Tibial nerve (tissue), 4 donors: ENCODE measurements at regions not wholly inside any gene's neighbourhood (a gene's known extent, or its start where the extent isn't known, plus 50 kb on each side); places are given as distances from the start of the nearest gene placed in this dataset.

Experiments
- DNase-seq, 2 donors: peaks; one replicate each; pipeline ENCODE4 v3.0.0-alpha.2; 2019; ENCODE audit warnings: low spot score in 2 of 2
- H3K27ac ChIP-seq, 4 donors: fragments of 200-600 bp; sonication (generic) in 3 of 4; one replicate each; pipeline ENCODE4 v1.5.1; 2017 to 2019; ENCODE audit warnings: mild to moderate bottlenecking in 1 of 4
- H3K27me3 ChIP-seq, 2 donors: fragments of 200-600 bp; sonication (generic) in 1 of 2; one replicate each; pipeline versions ENCODE4 v1.5.1 to v1.6.0; 2017 to 2019
- H3K36me3 ChIP-seq, 3 donors: fragments of 200-600 bp; sonication (generic); one replicate each; pipeline ENCODE4 v1.5.1; 2018 to 2019
- H3K4me1 ChIP-seq, 4 donors: fragments of 200-600 bp; sonication (generic) in 3 of 4; one replicate each; pipeline ENCODE4 v1.5.1; 2017 to 2019
- H3K4me3 ChIP-seq, 4 donors: fragments of 200-600 bp; sonication (generic) in 3 of 4; one replicate each; pipeline ENCODE4 v1.5.1; 2017 to 2019; ENCODE audit warnings: mild to moderate bottlenecking in 1 of 4, moderate library complexity in 1 of 4
- H3K9me3 ChIP-seq, 4 donors: fragments of 200-600 bp; sonication (generic) in 3 of 4; one replicate each; pipeline ENCODE4 v1.5.1; 2017 to 2019
- CTCF ChIP-seq, 5 experiments: fragments of 200-600 bp in 3 of 5; fragments of 450-650 bp in 2 of 5; sonication (generic) in 3 of 5; IDR thresholded peaks; one replicate each; pipeline ENCODE4 v1.5.1; 2016 to 2019; ENCODE audit warnings: antibody characterized with exemption in 5 of 5, mild to moderate bottlenecking in 3 of 5, moderate library complexity in 2 of 5
- EP300 ChIP-seq, 2 donors: sonication (generic); formaldehyde crosslinking; IDR thresholded peaks; one replicate each; pipeline ENCODE4 v1.6.1; 2017; ENCODE audit warnings: antibody characterized with exemption in 2 of 2, mild to moderate bottlenecking in 1 of 2
- POLR2A ChIP-seq, 2 donors: fragments of 450-650 bp; IDR thresholded peaks; one replicate each; pipeline ENCODE4 v1.6.1; 2017; ENCODE audit warnings: antibody characterized with exemption in 2 of 2, mild to moderate bottlenecking in 2 of 2, moderate library complexity in 2 of 2
- WGBS, 2 donors: methylation state at CpG; one replicate each; pipeline ENCODE4 v1.1.5; 2018; 5-methylcytosine and 5-hydroxymethylcytosine counted together

GRCh38 chr18:29434650-29435049, 1257.7 kb upstream of the CDH2 start:
- WGBS, 2 donors, result 48% methylated on average over 4 of the region's 4 CpGs
- no peaks in the 10 kb centered on the region for H3K36me3 ChIP-seq
- H3K4me1 ChIP-seq, result no peaks in the 10 kb centered on the region

GRCh38 chr18:29430416-29430815, 1253.5 kb upstream of the CDH2 start:
- Histone ChIP-seq H3K9me3 (peaks cover 0 to 8% (median 2%) of the 10 kb centered on the region in 4 donors), H3K4me3 (no peak overlapping the region), H3K27ac (no peak overlapping the region), H3K27me3 (no peaks in the 10 kb centered on the region), H3K4me1 (no peaks in the 10 kb centered on the region), H3K36me3 (no peaks in the 10 kb centered on the region)
- TF ChIP-seq CTCF (IDR thresholded peaks at IDR 0.05) (no peak), EP300 (IDR thresholded peaks at IDR 0.05) (no peak), POLR2A (IDR thresholded peaks at IDR 0.05) (no peak)
- no peak for DNase-seq

More at GRCh38 chr18:29434650-29435049, 1257.7 kb upstream of the CDH2 start:
- DNase-seq, result no peak
- H3K9me3 ChIP-seq, result peaks cover 0 to 5% (median 2%) of the 10 kb centered on the region in 4 donors
- H3K27ac ChIP-seq, result no peak overlapping the region
- H3K4me3 ChIP-seq, result no peak overlapping the region
- no peaks in the 10 kb centered on the region for H3K27me3 ChIP-seq
- TF ChIP-seq POLR2A (IDR thresholded peaks at IDR 0.05), result no peak
- TF ChIP-seq EP300 (IDR thresholded peaks at IDR 0.05), result no peak
- TF ChIP-seq CTCF (IDR thresholded peaks at IDR 0.05), result no peak

- H3K4me3 ChIP-seq, result no peak overlapping the region
- H3K9me3 ChIP-seq, result peaks cover 0 to 7% (median 0%) of the 10 kb centered on the region in 4 donors
- H3K27ac ChIP-seq, result no peak overlapping the region
- no peak for DNase-seq
- no peaks in the 10 kb centered on the region for H3K27me3 ChIP-seq
- H3K4me1 ChIP-seq, result no peaks in the 10 kb centered on the region
- no peaks in the 10 kb centered on the region for H3K36me3 ChIP-seq
- TF ChIP-seq CTCF (IDR thresholded peaks at IDR 0.05), result no peak
- no peak for TF ChIP-seq POLR2A (IDR thresholded peaks at IDR 0.05)
- TF ChIP-seq EP300 (IDR thresholded peaks at IDR 0.05), result no peak
These were observed 1241.2 kb upstream of the CDH2 start for GRCh38 chr18:29418136-29418535.

GRCh38 chr18:29406996-29407395, 1230.1 kb upstream of the CDH2 start:
- Histone ChIP-seq H3K27me3 (no peaks in the 10 kb centered on the region), H3K9me3 (no peaks in the 10 kb centered on the region), H3K36me3 (no peaks in the 10 kb centered on the region), H3K4me1 (no peaks in the 10 kb centered on the region), H3K4me3 (no peak overlapping the region), H3K27ac (no peak overlapping the region)
- TF ChIP-seq EP300 (IDR thresholded peaks at IDR 0.05) (no peak), CTCF (IDR thresholded peaks at IDR 0.05) (no peak), POLR2A (IDR thresholded peaks at IDR 0.05) (no peak)
- DNase-seq, result no peak
- WGBS, 2 donors, result 95 to 96% methylated on average over 1 of the region's 1 CpG

GRCh38 chr18:29397536-29397935, 1220.6 kb upstream of the CDH2 start:
- no peaks in the 10 kb centered on the region for H3K4me1 ChIP-seq
- 74 to 77% methylated on average over 1 of the region's 1 CpG for WGBS, 2 donors
- no peak overlapping the region for H3K4me3 ChIP-seq
- no peaks in the 10 kb centered on the region for H3K27me3 ChIP-seq
- TF ChIP-seq POLR2A (IDR thresholded peaks at IDR 0.05) (no peak), CTCF (IDR thresholded peaks at IDR 0.05) (no peak), EP300 (IDR thresholded peaks at IDR 0.05) (no peak)
- H3K9me3 ChIP-seq, result peaks cover 0 to 2% (median 0%) of the 10 kb centered on the region in 4 donors
- no peaks in the 10 kb centered on the region for H3K36me3 ChIP-seq
- no peak for DNase-seq
- H3K27ac ChIP-seq, result no peak overlapping the region
